Spleen (tissue), 7 donors: ENCODE measurements at regions not wholly inside any gene's neighbourhood (a gene's known extent, or its start where the extent isn't known, plus 50 kb on each side); places are given as distances from the start of the nearest gene placed in this dataset.

Experiments used
- POLR2A ChIP-seq, 3 donors: fragments of 450-650 bp; IDR thresholded peaks; one replicate each; pipeline ENCODE4 v1.5.1; 2017; ENCODE audit warnings: antibody characterized with exemption in 3 of 3, mild to moderate bottlenecking in 1 of 3
- POLR2AphosphoS5 ChIP-seq, 3 donors: sonication (generic); formaldehyde crosslinking; IDR thresholded peaks; one replicate each; pipeline ENCODE4 v1.5.1; 2017; ENCODE audit warnings: antibody characterized with exemption in 3 of 3
- TF ChIP-seq, protein P1 (sequence below), 11 experiments: fragments of 200-600 bp in 7 of 11; fragments of 450-650 bp in 4 of 11; sonication (generic) in 4 of 11; IDR thresholded peaks in 8 of 11; conservative IDR thresholded peaks in 3 of 11; 1 replicate in 7 of 11; 2 replicates in 4 of 11; pipeline versions ENCODE4 v1.4.0 to v1.8.0; 2016 to 2021; ENCODE audit warnings: antibody characterized with exemption in 11 of 11, inconsistent platforms in 4 of 11, mild to moderate bottlenecking in 1 of 11
- donor health status: DM: no; HTN: no; CAD: no; lungs with moderate emphysema.
- donor health status: DM: no; HTN: no; CAD: no.
- donor health status: DM: no; HTN: no; CAD: no.

- TF ChIP-seq, protein P1, sequence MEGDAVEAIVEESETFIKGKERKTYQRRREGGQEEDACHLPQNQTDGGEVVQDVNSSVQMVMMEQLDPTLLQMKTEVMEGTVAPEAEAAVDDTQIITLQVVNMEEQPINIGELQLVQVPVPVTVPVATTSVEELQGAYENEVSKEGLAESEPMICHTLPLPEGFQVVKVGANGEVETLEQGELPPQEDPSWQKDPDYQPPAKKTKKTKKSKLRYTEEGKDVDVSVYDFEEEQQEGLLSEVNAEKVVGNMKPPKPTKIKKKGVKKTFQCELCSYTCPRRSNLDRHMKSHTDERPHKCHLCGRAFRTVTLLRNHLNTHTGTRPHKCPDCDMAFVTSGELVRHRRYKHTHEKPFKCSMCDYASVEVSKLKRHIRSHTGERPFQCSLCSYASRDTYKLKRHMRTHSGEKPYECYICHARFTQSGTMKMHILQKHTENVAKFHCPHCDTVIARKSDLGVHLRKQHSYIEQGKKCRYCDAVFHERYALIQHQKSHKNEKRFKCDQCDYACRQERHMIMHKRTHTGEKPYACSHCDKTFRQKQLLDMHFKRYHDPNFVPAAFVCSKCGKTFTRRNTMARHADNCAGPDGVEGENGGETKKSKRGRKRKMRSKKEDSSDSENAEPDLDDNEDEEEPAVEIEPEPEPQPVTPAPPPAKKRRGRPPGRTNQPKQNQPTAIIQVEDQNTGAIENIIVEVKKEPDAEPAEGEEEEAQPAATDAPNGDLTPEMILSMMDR (IDR thresholded peaks at IDR 0.05 in 8 of 11, conservative IDR thresholded peaks at IDR 0.05 in 3 of 11), result no peak
- TF ChIP-seq POLR2A (IDR thresholded peaks at IDR 0.05), result no peak
- TF ChIP-seq POLR2AphosphoS5 (IDR thresholded peaks at IDR 0.05), result no peak
These were observed 55.6 kb downstream of the PBDC1 start for GRCh38 chrX:76228499-76228898.
